ENCODE measurements at regions not wholly inside any gene's neighbourhood (a gene's known extent, or its start where the extent isn't known, plus 50 kb on each side); places are given as distances from the start of the nearest gene placed in this dataset.

- BruUV-seq (replicated peaks) = no TSS peak
- no peaks in the 10 kb centered on the region for H3K4me1 Mint-ChIP-seq (ENCODE audit: insufficient read depth, unreplicated experiment)
Measured at GRCh38 chr7:92967238-92967637, 130.9 kb upstream of the CDK6 start.

GRCh38 chr7:92964141-92964540 is 127.8 kb upstream of the CDK6 start:
- H3K27ac Mint-ChIP-seq (ENCODE audit: low read depth, unreplicated experiment) = no peak overlapping the region
- ChIA-PET CTCF (interaction anchor here (1.0 kb wide), 1 partner anchor 59 kb away, joined by 3 read pairs; no protein-coding TSS in a partner anchor), POLR2A (interaction anchor here (1.4 kb wide), 1 partner anchor 9 kb away, joined by 3 read pairs; no protein-coding TSS in a partner anchor)
- no peak overlapping the region for H3K4me3 Mint-ChIP-seq (ENCODE audit: unreplicated experiment)
- DNase-seq (ENCODE audit: unreplicated experiment) = no peak
- no TSS peak for BruUV-seq (replicated peaks)
- TF ChIP-seq CTCF (IDR thresholded peaks at IDR 0.05; ENCODE audit: unreplicated experiment) = no peak
- intact Hi-C loops (cut with micrococcal nuclease) = no loop called here
- H3K27me3 Mint-ChIP-seq (ENCODE audit: insufficient read depth, unreplicated experiment) = no peaks in the 10 kb centered on the region
- H3K9me3 Mint-ChIP-seq (ENCODE audit: unreplicated experiment) = peaks cover 7% of the 10 kb centered on the region
- no peaks in the 10 kb centered on the region for H3K4me1 Mint-ChIP-seq (ENCODE audit: insufficient read depth, unreplicated experiment)
- no peaks in the 10 kb centered on the region for H3K36me3 Mint-ChIP-seq (ENCODE audit: insufficient read depth, unreplicated experiment)

More at GRCh38 chr7:92967238-92967637, 130.9 kb upstream of the CDK6 start:
- Mint-ChIP-seq H3K9me3 (ENCODE audit: unreplicated experiment) (peaks cover 4% of the 10 kb centered on the region), H3K4me3 (ENCODE audit: unreplicated experiment) (no peak overlapping the region), H3K27me3 (ENCODE audit: insufficient read depth, unreplicated experiment) (no peaks in the 10 kb centered on the region), H3K27ac (ENCODE audit: low read depth, unreplicated experiment) (no peak overlapping the region), H3K36me3 (ENCODE audit: insufficient read depth, unreplicated experiment) (no peaks in the 10 kb centered on the region)
- intact Hi-C loops (cut with micrococcal nuclease) = no loop called here
- ChIA-PET POLR2A (interaction anchor here (0.6 kb wide), 2 partner anchors 12 to 90 kb away, joined by 3 read pairs; no protein-coding TSS in a partner anchor), CTCF (no interaction called here)
- TF ChIP-seq CTCF (IDR thresholded peaks at IDR 0.05; ENCODE audit: unreplicated experiment) = no peak
- no peak for DNase-seq (ENCODE audit: unreplicated experiment)

- no peak for DNase-seq (ENCODE audit: unreplicated experiment)
- POLR2A ChIA-PET = interaction anchor here (1.4 kb wide), 1 partner anchor 9 kb away, joined by 3 read pairs; no protein-coding TSS in a partner anchor
- H3K27ac Mint-ChIP-seq (ENCODE audit: low read depth, unreplicated experiment) = no peak overlapping the region
- BruUV-seq (replicated peaks) = no TSS peak
- intact Hi-C loops (cut with micrococcal nuclease) = no loop called here
- H3K9me3 Mint-ChIP-seq (ENCODE audit: unreplicated experiment) = peaks cover 7% of the 10 kb centered on the region
- CTCF ChIA-PET = interaction anchor here (1.0 kb wide), 1 partner anchor 59 kb away, joined by 3 read pairs; no protein-coding TSS in a partner anchor
- H3K4me3 Mint-ChIP-seq (ENCODE audit: unreplicated experiment) = no peak overlapping the region
- no peaks in the 10 kb centered on the region for H3K4me1 Mint-ChIP-seq (ENCODE audit: insufficient read depth, unreplicated experiment)
- TF ChIP-seq CTCF (IDR thresholded peaks at IDR 0.05; ENCODE audit: unreplicated experiment) = no peak
- no peaks in the 10 kb centered on the region for H3K36me3 Mint-ChIP-seq (ENCODE audit: insufficient read depth, unreplicated experiment)
- no peaks in the 10 kb centered on the region for H3K27me3 Mint-ChIP-seq (ENCODE audit: insufficient read depth, unreplicated experiment)
Measured at GRCh38 chr7:92963566-92963965, 127.2 kb upstream of the CDK6 start.

- ChIA-PET POLR2A (interaction anchor here (1.0 kb wide), 1 partner anchor 12 kb away, joined by 3 read pairs; no protein-coding TSS in a partner anchor), CTCF (no interaction called here)
- H3K27ac Mint-ChIP-seq (ENCODE audit: low read depth, unreplicated experiment) = peak overlapping the region; percentile 1
- H3K27me3 Mint-ChIP-seq (ENCODE audit: insufficient read depth, unreplicated experiment) = no peaks in the 10 kb centered on the region
- intact Hi-C loops (cut with micrococcal nuclease) = no loop called here
- BruUV-seq (replicated peaks) = no TSS peak
- H3K4me3 Mint-ChIP-seq (ENCODE audit: unreplicated experiment) = no peak overlapping the region
- H3K4me1 Mint-ChIP-seq (ENCODE audit: insufficient read depth, unreplicated experiment) = no peaks in the 10 kb centered on the region
- H3K36me3 Mint-ChIP-seq (ENCODE audit: insufficient read depth, unreplicated experiment) = no peaks in the 10 kb centered on the region
- no peak for DNase-seq (ENCODE audit: unreplicated experiment)
- TF ChIP-seq CTCF (IDR thresholded peaks at IDR 0.05; ENCODE audit: unreplicated experiment) = no peak
- H3K9me3 Mint-ChIP-seq (ENCODE audit: unreplicated experiment) = peaks cover 23% of the 10 kb centered on the region
Measured at GRCh38 chr7:92961961-92962360, 125.6 kb upstream of the CDK6 start.

All from MCF 10A (cell line).